Dermis microvascular lymphatic vessel endothelial cell (primary cell): ENCODE measurements at regions not wholly inside any gene's neighbourhood (a gene's known extent, or its start where the extent isn't known, plus 50 kb on each side); places are given as distances from the start of the nearest gene placed in this dataset.

ENCODE experiments used
- DNase-seq, 2 donors: peaks; one replicate each; pipeline versions ENCODE4 v3.0.0 to v3.0.0-alpha.2; 2010; ENCODE audit warnings: low read depth in 2 of 2

DNA sequence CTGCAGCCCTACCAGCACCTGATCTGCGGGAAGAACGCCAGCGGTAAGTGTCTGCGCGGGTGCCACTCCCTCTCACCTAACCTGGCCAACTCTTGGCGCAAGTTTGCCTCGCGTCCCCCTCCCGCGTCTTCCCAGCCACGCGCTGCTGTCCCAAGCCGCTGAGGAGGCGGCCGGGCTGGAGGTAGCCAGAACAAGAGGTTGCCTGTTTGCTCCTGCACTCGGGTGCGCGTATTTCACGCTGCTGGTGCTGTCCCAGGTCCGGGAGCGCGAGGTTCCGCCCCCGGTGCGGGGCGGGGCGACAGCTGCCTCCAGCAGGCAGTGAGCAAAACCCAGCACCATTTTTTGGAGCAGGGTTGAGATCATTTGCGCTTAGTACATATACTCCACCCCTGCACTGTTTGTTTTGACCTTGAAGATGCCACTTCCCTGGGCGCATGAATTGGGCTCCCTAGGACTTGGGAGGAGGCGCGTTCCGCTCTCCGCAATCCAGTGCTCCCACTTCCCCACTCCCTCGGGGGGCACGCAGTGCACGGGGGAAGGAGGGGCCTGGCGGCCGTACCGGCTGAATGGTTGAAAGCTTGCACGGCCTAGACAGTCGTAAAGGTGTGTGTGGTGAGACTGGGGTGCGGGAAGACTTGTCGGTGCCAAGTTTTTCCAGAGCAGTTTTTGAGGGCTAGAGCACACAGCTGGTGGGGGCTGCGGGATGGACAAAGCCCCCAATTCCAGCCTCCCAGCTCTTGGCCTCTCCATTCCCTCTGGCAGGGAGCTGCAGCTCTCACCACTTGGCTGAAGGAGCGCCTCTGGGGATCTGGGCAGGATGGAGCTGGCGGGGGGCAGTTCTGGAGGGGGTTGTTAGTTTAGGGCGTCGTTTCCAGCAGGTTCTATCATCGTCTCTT lies 226.9 kb upstream of the CRY1 start:
- peak in 1 of 2 donors; percentile 28 for DNase-seq

DNA sequence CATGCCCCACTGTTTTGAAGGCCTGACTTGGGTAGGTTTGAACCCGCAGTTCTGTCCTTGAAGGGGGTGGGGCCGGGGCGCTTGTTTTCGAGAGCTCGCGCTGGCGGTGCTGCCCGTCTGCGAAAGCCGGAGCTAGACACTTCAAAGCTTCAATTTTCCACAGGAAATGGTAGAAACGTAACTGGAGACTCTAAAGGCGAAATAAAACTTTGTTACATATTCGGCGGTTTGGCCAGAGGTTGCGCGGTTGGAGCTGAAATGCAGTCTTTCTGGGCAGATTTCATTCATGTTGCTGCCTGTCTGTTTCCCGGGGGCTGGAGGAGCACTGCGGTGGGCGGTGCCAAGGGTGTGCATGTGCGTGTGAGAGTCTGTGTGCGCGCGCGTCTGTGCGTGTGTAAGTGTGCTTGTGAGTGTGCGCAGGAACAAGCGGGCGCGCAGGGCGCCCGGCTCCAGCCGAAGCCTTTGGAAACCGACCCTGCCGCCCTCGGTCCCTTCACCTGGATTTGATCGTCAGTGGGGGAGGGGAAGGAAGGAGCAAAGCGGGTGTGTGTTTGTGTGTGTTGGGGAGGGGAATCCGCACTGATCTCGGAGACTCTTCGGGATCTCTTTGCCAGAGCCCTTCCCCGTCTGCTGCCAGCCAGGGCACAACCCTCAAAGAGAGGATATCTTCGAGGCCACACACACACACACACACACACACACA lies 227.7 kb upstream of the CRY1 start:
- peak in 1 of 2 donors; percentile 17 for DNase-seq

DNA sequence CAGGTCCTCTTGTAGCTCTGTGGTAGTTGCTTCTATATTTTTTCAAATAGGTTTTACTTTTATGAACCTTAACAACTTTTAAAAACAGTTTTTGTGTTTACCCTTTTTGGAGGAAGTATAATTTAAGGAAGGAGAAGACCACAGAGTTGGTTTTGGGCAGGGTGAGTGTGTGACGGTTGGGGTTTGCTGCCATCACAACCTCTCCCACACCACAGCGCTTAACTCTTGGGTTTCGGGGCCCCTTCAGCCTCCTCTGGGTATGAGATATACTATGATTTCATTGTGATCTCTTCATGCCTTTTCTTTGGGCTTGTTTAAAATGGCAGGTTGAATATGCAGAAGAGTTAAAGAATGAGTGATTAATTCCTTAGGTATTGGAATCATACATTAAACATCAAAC lies 228.7 kb upstream of the CRY1 start:
- no peak for DNase-seq

DNA sequence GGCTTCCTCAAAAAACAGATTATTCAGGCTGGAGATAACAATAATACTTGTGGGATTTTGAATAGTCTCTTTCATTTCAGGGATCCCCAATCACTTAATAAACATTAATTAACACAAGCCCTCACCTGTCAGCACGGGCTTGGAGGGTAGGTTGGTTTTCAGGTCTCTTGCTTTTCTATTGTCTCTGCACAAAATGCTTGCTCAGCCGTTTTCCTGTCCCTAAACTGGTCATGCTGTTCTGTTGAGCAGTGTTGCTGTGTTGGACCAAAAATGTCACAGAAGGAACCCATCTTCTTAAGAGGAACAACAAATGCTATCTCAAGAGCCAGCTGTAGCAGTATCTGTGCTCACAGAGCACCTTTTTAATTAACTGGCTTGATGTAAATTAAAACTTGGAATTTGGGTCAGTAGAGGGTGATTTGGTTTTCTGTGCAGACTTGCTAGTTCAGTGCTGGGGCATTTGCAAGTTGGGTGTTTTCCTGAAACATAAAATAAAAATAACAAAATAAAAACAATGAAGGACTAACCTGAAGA lies 231.8 kb upstream of the CRY1 start:
- DNase-seq = no peak

DNA sequence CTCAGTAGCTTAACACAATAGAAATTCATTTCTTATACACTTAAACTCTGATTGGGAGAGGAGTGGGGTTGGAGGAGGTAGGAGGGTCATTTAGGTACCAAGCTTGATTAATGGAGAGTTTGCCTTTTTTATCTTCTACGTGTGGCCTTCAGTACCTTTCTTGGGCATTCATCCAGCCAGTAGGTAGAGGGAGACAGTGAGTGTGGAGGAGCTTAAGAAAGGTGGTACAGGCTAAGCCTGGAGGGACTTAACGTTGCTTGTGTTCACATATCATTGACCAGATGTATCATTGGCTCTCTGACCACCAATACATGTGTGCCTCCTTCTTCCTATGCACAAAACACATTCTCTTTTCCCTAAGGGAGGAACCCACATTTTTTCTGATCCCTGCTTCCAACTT lies 232.9 kb upstream of the CRY1 start:
- DNase-seq = no peak

DNA sequence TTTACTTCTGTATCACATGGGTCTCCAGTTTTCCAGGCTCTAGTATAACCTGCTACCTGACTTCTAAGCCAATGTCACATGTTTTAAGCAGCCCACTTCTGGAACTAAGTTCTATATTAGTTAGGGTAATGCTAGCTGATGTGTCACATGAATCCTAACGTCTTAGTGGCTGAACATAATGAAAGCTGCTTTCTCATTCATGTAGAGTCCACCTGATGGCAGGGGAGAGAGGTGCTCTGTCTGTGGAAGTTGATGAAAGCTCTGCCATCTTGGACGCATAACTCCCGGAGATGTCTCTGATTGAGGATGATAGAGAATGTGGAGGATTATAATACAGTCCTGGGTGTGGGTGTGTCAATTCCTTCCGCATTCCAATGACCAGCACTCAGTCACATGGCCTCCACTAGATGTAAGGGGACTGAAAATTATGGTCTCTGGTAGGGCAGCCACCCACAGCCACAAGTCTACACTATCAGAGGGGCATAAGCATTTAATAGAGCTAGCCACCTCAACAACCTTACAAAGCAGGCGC lies 234.4 kb upstream of the CRY1 start:
- DNase-seq = no peak

DNA sequence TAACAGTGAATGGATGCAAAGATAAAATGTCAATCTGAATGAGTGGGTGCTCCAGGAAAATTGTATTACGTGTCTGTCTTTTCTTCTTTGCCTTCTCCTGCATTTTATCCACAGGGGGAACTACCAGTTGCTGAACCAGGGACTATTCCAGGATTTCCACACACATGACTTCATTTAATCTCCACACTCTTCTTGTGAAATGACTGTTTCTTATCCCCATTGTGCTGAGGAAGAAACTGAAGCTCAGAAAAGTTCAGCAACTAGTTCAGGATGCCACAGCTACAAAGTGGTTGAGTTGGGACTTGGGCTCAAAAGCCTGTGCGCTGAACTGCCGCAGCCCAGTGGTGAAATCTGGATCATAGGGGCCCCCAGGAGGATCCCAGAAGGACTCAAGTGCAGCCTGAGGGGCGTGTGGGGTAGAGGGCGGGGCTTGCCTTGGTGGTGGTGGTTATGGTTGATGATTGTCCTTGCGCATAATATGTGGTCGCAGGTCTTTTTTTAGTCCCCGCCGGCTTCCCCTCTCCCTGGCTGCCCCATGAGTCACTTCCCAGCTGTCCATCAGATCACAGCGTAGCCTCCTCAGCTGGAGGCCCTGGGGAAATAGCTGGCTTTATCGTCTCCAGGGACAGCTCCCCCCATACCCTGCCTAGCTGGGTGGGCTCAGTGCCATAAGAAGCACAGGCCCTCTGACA lies 235.2 kb upstream of the CRY1 start:
- peak in 1 of 2 donors; percentile 50 for DNase-seq

DNA sequence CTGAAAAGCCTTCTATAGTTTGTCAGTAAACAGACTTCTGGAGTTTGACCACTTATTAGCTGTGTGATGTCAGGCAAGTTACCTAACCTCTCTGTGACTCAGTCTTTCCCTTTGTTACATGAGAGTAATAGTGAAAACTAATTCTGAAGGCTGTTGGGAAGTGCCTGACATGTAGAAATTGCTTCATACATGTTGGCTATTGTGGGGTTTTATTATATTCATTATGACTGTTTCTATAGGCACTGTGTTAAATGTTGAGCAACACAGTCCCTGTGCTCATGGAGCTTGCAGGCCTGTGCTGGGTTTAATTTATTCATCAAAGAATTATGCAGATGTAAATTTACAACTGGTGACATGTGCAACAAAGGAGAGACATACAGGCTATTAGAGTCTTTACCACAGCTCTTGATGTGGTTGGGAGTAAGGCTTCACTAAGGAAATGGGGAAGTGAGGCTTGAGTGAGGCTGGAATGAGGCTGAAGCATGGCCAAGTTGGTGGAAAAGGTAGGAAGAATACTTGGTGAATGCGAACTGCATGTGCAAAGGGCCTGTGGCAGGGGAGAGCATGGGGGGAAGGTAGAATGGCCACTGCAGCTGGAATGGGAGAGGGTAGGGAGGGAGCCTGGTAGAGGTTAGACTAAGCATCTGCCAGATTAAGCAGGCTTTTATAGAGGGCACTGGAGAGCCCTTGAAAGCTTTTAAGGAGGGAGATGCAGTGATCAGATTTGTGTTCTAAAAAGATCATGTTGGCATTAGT lies 236.4 kb upstream of the CRY1 start:
- no peak for DNase-seq

DNA sequence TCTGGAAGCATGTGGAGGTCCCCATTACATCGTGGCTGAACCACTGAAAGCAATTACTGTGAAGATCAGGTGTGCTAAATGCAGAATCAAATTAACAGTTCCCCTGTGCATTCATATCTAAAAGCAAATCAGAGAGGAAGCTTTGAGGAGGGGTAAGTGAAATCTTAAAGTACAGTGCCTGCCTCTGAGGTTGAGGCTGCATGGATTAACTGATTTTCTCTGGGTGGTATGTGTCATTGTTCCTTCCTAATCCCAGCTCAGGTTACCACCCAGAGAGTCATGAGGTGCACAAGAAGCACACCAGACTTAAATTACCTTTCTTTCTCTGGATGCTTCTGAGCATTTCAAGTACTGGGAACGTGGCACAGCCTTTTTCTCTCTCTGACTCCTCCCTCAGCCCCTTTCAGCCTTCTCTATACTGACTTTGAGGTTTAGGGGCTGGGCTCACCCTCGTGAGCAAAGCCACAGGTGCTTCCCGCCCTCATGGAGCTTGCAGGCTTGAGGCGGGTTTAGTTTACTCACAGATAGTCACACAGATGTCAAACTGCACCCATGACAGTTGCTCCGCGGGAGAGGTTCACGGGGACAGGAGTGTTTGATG lies 237.6 kb upstream of the CRY1 start:
- DNase-seq = no peak

DNA sequence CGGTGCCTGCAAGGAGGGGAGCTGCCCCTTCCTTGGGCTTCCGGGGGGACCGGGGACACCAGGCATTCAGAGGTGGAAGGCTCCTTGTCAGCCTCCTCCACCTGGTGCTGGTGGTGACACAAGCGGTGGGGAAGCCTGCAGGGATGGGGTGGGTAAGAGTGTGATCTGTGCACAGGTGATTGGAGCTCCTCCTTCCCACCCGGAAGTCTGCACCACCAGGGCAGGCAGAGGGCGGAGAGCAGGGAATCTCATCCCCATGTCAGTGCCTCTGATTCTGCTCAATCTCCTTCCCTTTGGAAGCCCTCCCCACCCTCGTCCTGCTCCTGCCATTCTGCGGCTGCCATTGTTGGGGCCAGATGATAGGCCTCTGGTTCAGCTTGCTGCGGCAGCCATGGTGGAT lies 238.1 kb upstream of the CRY1 start:
- no peak for DNase-seq

DNA sequence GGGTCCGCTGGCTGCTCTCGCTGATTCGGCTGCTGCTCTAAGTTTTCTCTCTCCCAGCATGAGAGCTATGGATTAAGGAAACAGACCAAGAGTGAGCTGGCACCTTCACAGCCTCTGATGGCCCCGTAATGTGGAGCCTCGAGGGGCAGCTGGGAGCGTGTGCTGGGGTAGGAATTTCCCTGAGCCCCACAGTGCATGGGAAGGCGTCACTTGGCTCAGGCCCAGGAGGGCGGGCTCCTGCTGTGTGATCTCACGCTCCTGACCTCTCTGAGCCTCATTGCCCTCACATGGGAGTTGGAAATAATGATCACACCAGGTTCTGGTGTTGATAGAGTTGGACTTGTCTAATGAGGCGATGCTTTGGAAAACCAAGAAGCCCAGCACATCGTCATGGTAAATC lies 238.6 kb upstream of the CRY1 start:
- no peak for DNase-seq

DNA sequence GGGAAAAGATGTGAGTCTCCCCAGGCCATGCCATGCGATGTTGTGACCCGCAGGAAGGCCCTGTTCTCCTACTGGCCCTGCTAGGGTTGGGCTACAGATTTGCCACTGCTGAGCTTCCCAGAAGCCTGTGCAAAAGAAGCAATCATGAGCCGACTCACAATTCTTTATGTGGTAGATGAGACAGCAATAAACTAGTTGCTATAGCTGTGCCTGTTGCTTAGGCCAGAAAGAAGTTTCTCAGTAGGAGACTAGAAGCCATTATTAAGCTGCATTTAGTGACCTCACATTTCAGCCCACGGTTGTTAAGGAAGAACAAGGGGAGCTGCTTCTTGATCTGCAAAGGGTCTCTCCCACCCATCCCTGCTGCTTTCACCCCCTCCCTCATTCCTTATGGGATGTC lies 239.4 kb upstream of the CRY1 start:
- no peak for DNase-seq

DNA sequence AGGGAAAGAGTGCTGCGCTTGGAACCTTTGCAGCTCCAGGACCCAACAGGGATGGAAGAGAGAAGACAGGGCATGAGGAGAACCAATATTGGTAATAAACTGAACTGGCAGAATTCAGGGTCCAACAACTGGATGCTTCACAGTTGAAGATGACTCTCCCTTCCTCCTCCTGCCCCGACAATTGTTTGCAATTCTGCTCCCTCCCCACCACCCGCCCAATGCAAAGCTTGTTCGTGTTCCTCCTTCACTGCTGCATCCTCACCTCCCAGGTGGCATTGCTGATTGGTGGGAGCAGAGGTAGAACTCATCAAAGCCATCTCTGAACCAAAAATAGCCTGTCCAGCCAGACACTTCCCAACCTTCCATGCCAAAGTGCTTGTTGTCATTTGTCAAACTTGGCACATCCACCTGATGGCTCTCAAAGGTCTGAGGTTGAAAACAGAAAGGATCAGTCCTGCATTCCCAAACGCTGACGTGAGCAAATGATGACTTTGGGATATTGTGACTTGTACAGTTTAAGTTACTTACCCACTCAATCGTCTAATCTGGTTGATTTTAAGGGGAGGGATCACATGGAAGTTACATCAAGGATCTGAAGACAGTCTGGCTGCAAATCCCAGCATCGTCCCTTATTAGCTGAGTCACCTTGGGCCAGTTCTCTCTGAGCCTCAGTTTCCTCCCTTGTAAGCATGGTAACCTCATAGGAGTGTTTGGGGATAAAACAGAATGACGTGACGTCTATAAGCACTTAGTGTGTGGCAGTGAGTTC lies 242.6 kb upstream of the CRY1 start:
- no peak for DNase-seq

DNA sequence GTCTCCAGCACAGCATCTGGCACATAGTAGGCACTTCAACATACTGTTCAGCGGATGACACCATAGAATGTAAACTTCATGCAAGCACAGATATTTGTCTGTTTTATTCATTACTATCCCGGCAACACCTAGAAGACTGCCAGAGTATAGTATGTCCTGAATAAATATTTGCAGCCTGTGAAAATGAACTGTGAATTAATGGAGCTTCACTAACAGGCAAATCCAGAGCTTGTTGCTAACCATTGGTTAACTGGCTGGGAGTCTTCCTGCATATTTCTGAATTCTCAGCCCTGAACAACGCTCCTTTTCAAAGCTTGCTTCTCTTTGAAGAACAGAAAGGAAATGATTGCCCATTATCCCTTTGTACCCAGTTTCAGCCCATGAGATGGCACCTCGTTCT lies 243.3 kb upstream of the CRY1 start:
- no peak for DNase-seq

DNA sequence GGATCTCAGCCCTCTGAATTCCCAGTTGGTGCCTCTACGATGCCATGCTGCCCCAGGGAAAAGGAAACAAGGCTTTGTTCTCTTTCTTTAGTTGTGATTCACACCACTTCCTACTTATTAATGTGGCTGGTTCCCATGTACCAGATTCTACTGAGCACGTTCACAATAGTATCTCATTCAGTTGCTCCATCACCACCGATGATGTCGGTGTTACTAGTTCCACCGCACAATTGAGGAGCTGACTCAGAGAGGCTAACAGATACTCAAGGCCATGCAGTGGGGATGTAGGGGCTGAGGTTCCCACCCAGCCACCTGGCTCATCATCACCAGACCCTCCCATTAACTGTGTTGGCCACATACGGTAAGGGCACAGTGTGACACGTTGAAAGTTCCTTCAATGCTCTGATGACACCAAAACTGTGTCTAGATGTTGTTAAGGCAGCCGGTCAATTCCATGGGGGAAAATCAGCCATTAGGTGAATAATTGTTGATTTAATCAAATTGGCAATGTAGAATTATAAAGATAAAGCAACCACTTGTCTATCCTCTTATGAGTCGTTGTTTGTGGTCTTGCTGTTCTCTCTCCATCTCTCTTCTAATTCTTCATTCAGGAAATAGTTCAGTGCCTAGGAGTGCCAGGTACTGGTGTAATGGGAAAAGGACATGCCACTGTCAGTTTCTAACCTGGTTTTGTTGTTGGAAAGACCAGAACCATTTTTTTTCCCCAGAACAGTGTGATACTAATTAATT lies 244.2 kb upstream of the CRY1 start:
- peak in 1 of 2 donors; percentile 19 for DNase-seq

DNA sequence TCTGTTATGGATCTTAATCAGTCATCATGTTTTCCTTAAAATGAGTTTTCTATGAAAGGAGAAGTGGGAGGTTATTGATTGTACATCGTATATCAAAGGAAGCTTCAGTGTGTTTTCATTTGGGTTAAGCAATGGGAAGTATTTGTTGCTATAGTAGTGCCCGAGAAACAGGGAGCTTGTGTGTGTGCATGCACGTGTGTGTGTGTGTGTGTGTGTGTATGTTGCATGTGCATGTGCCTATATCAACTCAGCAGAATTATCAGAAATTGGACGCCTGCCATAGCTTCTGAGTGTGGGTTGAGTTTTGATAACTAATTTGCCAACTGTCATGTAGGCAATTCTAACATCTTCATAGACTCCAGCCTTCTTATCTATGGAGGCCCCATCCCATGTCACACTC lies 246.1 kb upstream of the CRY1 start:
- DNase-seq = no peak

DNA sequence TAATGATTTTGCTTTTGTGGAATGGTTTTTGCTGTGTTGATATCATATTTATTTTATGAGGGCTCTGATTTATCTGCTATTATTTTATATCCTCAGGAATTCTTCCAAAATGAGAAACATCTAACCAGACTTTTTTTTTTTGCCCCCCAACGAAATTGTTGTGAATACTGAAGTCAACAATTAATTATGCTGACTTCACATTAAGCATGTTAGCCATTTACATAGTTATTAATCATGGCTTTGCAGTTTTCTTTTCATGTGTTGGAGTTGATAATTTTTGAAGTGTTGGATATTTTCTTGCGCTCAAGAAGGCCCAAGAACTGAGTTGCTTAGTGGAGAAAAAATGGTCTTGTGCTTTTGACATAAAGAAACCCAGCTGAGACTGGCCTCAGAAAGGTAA lies 246.6 kb upstream of the CRY1 start:
- DNase-seq = no peak

DNA sequence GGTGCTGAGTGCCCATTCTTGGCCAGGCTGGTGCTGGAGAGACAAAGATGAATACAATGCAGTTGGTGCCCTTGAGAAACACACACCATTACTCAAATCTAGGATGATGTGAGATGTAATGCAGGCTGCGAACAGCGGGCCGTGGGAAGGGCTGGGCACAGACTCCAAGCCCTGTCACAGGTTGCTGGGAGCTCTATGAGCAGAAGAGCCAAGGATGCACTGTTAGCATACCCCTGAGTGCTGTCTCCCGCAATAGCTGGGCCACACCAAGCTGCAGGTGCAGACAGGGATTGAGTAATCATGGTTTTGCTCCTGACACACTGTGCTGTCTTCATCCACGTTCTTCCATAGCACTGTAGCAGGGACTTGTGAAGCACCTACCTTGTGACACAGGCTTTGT lies 247.5 kb upstream of the CRY1 start:
- DNase-seq = no peak
